ENCODE measurements at regions not wholly inside any gene's neighbourhood (a gene's known extent, or its start where the extent isn't known, plus 50 kb on each side); places are given as distances from the start of the nearest gene placed in this dataset.
"Not testable (repeated sequence)": the region's sequence is repeated elsewhere in the genome, so short reads cannot be mapped to it uniquely, and the experiment has no call there.

GRCh38 chr2:192669505-192670091 is 474.9 kb upstream of the TMEFF2 start (continued):
- no peak for TF ChIP-seq POLR2AphosphoS2 (conservative IDR thresholded peaks at IDR 0.05; ENCODE audit: low read length)
- TF ChIP-seq POLR2A (IDR thresholded peaks at IDR 0.05; ENCODE audit: low read length): no peak
- TF ChIP-seq ZFP36 (IDR thresholded peaks at IDR 0.05; ENCODE audit: borderline replicate concordance, partially characterized antibody): no peak

GRCh38 chr2:192660555-192660954 is 465.8 kb upstream of the TMEFF2 start:
- DNase-seq (ENCODE audit: low read depth in 1 of 2, low spot score in 1 of 2); H3K27ac ChIP-seq; H3K4me2 ChIP-seq; FAIRE-seq; POLR2A ChIA-PET; ATAC-seq; H3K4me3 ChIP-seq; H3K9me3 ChIP-seq; H3K4me1 ChIP-seq; CTCF ChIA-PET: not testable (repeated sequence)
- WGBS (ENCODE audit: missing lambda C conversion rate): 54% methylated on average over 4 of the region's 4 CpGs

DNA sequence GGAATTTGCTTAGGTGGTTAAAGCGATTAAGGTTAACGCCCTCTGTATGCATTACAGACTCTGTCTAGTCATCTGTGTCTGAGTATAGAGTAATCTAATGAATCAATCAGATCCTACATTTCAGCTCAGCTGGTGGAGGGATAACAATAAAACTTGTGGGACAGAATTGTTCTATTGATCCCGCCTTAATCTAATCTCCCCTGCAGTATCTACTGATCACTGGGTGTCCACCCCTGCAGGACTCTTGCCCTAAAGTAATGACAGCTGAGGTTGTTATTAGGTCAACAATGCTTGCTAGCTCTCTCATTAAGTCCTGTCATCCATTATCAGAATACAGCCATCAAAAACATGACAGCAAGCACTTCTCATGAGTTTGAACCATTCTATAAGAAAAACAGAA is 462.6 kb upstream of the TMEFF2 start:
- Histone ChIP-seq H3K4me1 (no peaks in the 10 kb centered on the region), H3K4me2 (no peak overlapping the region), H3K27ac (no peak overlapping the region), H3K9me3 (no peaks in the 10 kb centered on the region), H3K4me3 (no peak overlapping the region)
- DNase-seq (ENCODE audit: low read depth in 1 of 2, low spot score in 1 of 2) (no peak), FAIRE-seq (no peak), ATAC-seq (no peak)
- 83% methylated on average over 3 of the region's 3 CpGs for WGBS (ENCODE audit: missing lambda C conversion rate)
- ChIA-PET CTCF (no interaction called here), POLR2A (no interaction called here)
- TF ChIP-seq HOXB13 (CRISPR knock-in tag; IDR thresholded peaks at IDR 0.05; ENCODE audit: low read depth) (no peak), PHF8 (IDR thresholded peaks at IDR 0.05; ENCODE audit: borderline replicate concordance, low read depth) (no peak), HEYL (CRISPR knock-in tag; IDR thresholded peaks at IDR 0.05) (no peak), NFE2L2 (conservative IDR thresholded peaks at IDR 0.05; ENCODE audit: low read length) (no peak), NPAS2 (CRISPR knock-in tag; IDR thresholded peaks at IDR 0.05; ENCODE audit: borderline replicate concordance) (no peak), POLR2A (IDR thresholded peaks at IDR 0.05; ENCODE audit: low read length) (no peak)

DNA sequence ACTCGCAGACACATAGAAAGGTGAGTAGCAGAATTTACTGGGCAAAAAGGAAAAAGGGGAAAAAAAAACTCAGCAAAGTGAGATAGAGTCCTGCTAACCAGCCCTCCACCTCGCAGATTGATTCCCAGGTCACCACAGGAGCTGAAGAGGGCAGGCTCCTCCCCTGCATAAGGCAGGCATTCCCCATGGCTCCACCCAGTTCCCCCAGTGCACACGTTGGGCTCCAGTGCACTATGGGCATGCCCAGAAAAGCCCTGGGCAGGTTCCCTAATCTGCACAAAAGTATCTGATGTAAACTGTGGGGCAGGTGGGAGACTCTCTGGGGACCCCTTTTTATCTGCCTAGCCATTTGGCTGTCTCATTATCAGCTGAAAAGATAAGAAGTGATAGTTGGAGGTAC is 461.2 kb upstream of the TMEFF2 start:
- ATAC-seq (no peak), DNase-seq (ENCODE audit: low read depth in 1 of 2, low spot score in 1 of 2) (no peak), FAIRE-seq (no peak)
- Histone ChIP-seq H3K4me1 (no peaks in the 10 kb centered on the region), H3K9me3 (no peaks in the 10 kb centered on the region), H3K4me3 (no peak overlapping the region), H3K4me2 (no peak overlapping the region), H3K27ac (no peak overlapping the region)
- ChIA-PET POLR2A (no interaction called here), CTCF (no interaction called here)
- 47% methylated on average over 3 of the region's 3 CpGs for WGBS (ENCODE audit: missing lambda C conversion rate)
- TF ChIP-seq ZFP36 (IDR thresholded peaks at IDR 0.05; ENCODE audit: borderline replicate concordance, partially characterized antibody) (no peak), POLR2A (IDR thresholded peaks at IDR 0.05; ENCODE audit: low read length) (no peak), CHD4 (IDR thresholded peaks at IDR 0.05; ENCODE audit: borderline replicate concordance) (no peak), MYC (IDR thresholded peaks at IDR 0.05; ENCODE audit: borderline replicate concordance, low read length) (no peak), EP300 (IDR thresholded peaks at IDR 0.05) (no peak), USF2 (IDR thresholded peaks at IDR 0.05) (no peak)

DNA sequence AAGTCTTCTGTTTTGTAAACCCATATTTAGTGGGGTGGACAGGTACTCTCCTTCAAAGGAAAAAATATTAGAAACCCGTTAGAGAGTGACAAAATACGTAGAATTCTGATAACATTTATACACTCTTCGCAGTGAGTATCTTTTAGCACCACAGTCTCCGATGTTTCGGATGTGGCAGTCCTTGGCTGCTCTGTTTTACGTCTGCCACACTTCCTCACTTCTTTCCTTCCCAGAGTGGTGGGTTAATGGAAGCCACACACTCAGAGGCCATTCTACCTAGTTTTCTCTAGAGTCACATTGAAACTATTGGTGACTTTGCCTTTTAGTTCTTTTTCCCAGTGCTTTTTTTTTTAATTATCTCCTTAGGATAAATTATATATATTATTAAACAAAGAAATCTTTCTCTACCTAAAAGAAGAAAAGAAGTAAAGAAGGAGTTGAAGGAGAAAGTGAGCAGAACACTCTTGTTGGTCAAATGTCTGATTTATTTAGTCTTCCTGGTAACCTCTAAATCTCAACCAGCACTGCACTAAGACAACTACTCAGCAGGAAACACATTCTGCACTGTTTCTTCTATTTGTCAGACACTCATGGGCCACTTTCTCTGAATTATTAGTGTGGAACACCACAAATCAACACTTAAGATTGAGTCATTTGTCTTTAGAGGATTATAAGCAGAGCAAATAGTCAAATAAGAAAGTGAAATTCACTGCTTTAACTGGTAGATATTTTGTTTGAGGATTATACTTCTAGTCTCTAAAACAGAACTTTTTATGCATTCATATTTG is 451.3 kb upstream of the TMEFF2 start:
- ChIA-PET POLR2A (no interaction called here), CTCF (no interaction called here)
- ATAC-seq: no peak
- Histone ChIP-seq H3K4me3 (no peak overlapping the region), H3K9me3 (no peaks in the 10 kb centered on the region), H3K4me2 (no peak overlapping the region), H3K4me1 (no peaks in the 10 kb centered on the region), H3K27ac (no peak overlapping the region)
- DNase-seq (ENCODE audit: low read depth in 1 of 2, low spot score in 1 of 2): no peak
- no peak for TF ChIP-seq CTCF (IDR thresholded peaks at IDR 0.05)
- TF ChIP-seq EHMT2 (IDR thresholded peaks at IDR 0.05; ENCODE audit: low read depth): no peak
- no peak for TF ChIP-seq MYC (IDR thresholded peaks at IDR 0.05; ENCODE audit: borderline replicate concordance, low read length)
- TF ChIP-seq SREBF2 (IDR thresholded peaks at IDR 0.05): no peak
- TF ChIP-seq, protein P1, sequence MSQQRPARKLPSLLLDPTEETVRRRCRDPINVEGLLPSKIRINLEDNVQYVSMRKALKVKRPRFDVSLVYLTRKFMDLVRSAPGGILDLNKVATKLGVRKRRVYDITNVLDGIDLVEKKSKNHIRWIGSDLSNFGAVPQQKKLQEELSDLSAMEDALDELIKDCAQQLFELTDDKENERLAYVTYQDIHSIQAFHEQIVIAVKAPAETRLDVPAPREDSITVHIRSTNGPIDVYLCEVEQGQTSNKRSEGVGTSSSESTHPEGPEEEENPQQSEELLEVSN (IDR thresholded peaks at IDR 0.05; ENCODE audit: borderline replicate concordance, low read depth): no peak
- TF ChIP-seq NFE2L2 (conservative IDR thresholded peaks at IDR 0.05; ENCODE audit: low read length): no peak
- TF ChIP-seq EHF (CRISPR knock-in tag; IDR thresholded peaks at IDR 0.05): no peak
- TF ChIP-seq SMC3 (IDR thresholded peaks at IDR 0.05): no peak
- no peak for TF ChIP-seq ZFP36 (IDR thresholded peaks at IDR 0.05; ENCODE audit: borderline replicate concordance, partially characterized antibody)
- no peak for TF ChIP-seq HOXB5 (CRISPR knock-in tag; IDR thresholded peaks at IDR 0.05)
- TF ChIP-seq TFCP2L1 (CRISPR knock-in tag; IDR thresholded peaks at IDR 0.05): no peak
- TF ChIP-seq HDAC2 (IDR thresholded peaks at IDR 0.05): no peak
- no peak for TF ChIP-seq PBX3 (IDR thresholded peaks at IDR 0.05)
- 65% methylated on average over 6 of the region's 6 CpGs for WGBS (ENCODE audit: missing lambda C conversion rate)
- FAIRE-seq: no peak
